HFF-Myc (cell line): ENCODE measurements at regions not wholly inside any gene's neighbourhood (a gene's known extent, or its start where the extent isn't known, plus 50 kb on each side); places are given as distances from the start of the nearest gene placed in this dataset.

Source experiments
- DNase-seq: peaks from one replicate; pipeline ENCODE4 v3.0.0-alpha.2; 2011; ENCODE audit warnings: low read depth; ENCODE audit errors: extremely low read depth
- H3K4me3 ChIP-seq: replicated peaks from 2 replicates; pipeline ENCODE4 v1.5.1; 2011; ENCODE audit warnings: low read depth, mild to moderate bottlenecking, control low read depth, low read length
- CTCF ChIP-seq: IDR thresholded peaks from 2 replicates; pipeline ENCODE4 v1.5.1; 2012; ENCODE audit warnings: mild to moderate bottlenecking, low read depth, low read length, control low read depth; ENCODE audit errors: missing control alignments

GRCh38 chr5:36385495-36385894 lies 83.8 kb upstream of the RANBP3L start:
- H3K4me3 ChIP-seq = no peak overlapping the region
- DNase-seq = no peak
- no peak for TF ChIP-seq CTCF

GRCh38 chr5:36388288-36388687 lies 86.6 kb upstream of the RANBP3L start:
- TF ChIP-seq CTCF = no peak
- DNase-seq = no peak
- H3K4me3 ChIP-seq = no peak overlapping the region

GRCh38 chr5:36389245-36389644 lies 87.5 kb upstream of the RANBP3L start:
- no peak overlapping the region for H3K4me3 ChIP-seq
- no peak for TF ChIP-seq CTCF
- DNase-seq = no peak

- H3K4me3 ChIP-seq = no peak overlapping the region
- no peak for DNase-seq
- TF ChIP-seq CTCF = no peak
Measured at GRCh38 chr5:36390640-36391039, 88.9 kb upstream of the RANBP3L start.

GRCh38 chr5:36392186-36392585 lies 90.5 kb upstream of the RANBP3L start:
- no peak for TF ChIP-seq CTCF
- no peak overlapping the region for H3K4me3 ChIP-seq
- no peak for DNase-seq

- H3K4me3 ChIP-seq = no peak overlapping the region
- TF ChIP-seq CTCF = no peak
- no peak for DNase-seq
Measured at GRCh38 chr5:36392818-36393217, 91.1 kb upstream of the RANBP3L start.

- DNase-seq = no peak
- TF ChIP-seq CTCF = no peak
- no peak overlapping the region for H3K4me3 ChIP-seq
Measured at GRCh38 chr5:36393656-36394428, 92.1 kb upstream of the RANBP3L start.
